A673 (cell line): ENCODE measurements at regions not wholly inside any gene's neighbourhood (a gene's known extent, or its start where the extent isn't known, plus 50 kb on each side); places are given as distances from the start of the nearest gene placed in this dataset.

Experiments used
- BruUV-seq: library from RNA; stranded (reverse); fragments of 400-500 nt; replicated peaks from 2 replicates; lab custom pipeline; 2021; lab: Mats Ljungman, UMichigan
- CTCF ChIA-PET: fragments of 300-600 bp; sonication (Branson Sonifier 250); formaldehyde crosslinking; loops from one replicate; lab custom pipeline; 2022; ENCODE audit warnings: antibody characterized with exemption; lab: Charles Lee
- POLR2A ChIA-PET: fragments of 300-600 bp; sonication (Branson Sonifier 250); formaldehyde crosslinking; loops from one replicate; lab custom pipeline; 2022; ENCODE audit warnings: antibody characterized with exemption; ENCODE audit not compliant: low non-redundant PET; lab: Charles Lee
- DNase-seq: peaks from one replicate; pipeline ENCODE4 v3.0.0-alpha.2; 2015; ENCODE audit warnings: low spot score
- H3K27ac ChIP-seq: fragments of 200-600 bp; sonication (generic); 2 replicates; pipeline ENCODE4 v1.5.1; 2016; ENCODE audit warnings: mixed run types, low read depth, mild to moderate bottlenecking, mixed read lengths, antibody characterized with exemption, low read length; ENCODE audit not compliant: poor library complexity, severe bottlenecking
- H3K27me3 ChIP-seq: fragments of 200-600 bp; sonication (generic); replicated peaks from 2 replicates; pipeline ENCODE4 v1.6.1; 2017; ENCODE audit warnings: mixed run types, low read depth, mild to moderate bottlenecking, mixed read lengths, antibody characterized with exemption, low read length; ENCODE audit not compliant: insufficient read depth, poor library complexity
- H3K36me3 ChIP-seq: fragments of 200-600 bp; sonication (generic); 2 replicates; pipeline ENCODE4 v1.6.1; 2016; ENCODE audit warnings: mixed run types, mild to moderate bottlenecking, mixed read lengths, antibody characterized with exemption, low read length; ENCODE audit not compliant: insufficient read depth, poor library complexity, severe bottlenecking
- H3K4me1 ChIP-seq: fragments of 200-600 bp; sonication (generic); 2 replicates; pipeline ENCODE4 v1.6.1; 2017; ENCODE audit warnings: mixed run types, mild to moderate bottlenecking, mixed read lengths, antibody characterized with exemption, low read length; ENCODE audit not compliant: insufficient read depth, poor library complexity, severe bottlenecking
- H3K4me3 ChIP-seq: fragments of 200-600 bp; sonication (generic); 2 replicates; pipeline ENCODE4 v1.5.1; 2016; ENCODE audit warnings: low read depth, mixed run types, mild to moderate bottlenecking, mixed read lengths, low read length; ENCODE audit not compliant: poor library complexity, severe bottlenecking
- H3K9me3 ChIP-seq: fragments of 200-600 bp; sonication (generic); 2 replicates; pipeline ENCODE4 v1.6.1; 2016; ENCODE audit warnings: mixed run types, low read depth, mild to moderate bottlenecking, mixed read lengths, antibody characterized with exemption, low read length; ENCODE audit not compliant: poor library complexity, severe bottlenecking
- EZH2 ChIP-seq: fragments of 200-600 bp; sonication (generic); IDR thresholded peaks from 2 replicates; pipeline ENCODE4 v1.6.1; 2017; ENCODE audit warnings: borderline replicate concordance, low read depth, mild to moderate bottlenecking, mixed read lengths, antibody characterized with exemption, low read length; ENCODE audit not compliant: poor library complexity, severe bottlenecking
- intact Hi-C: fragments of 100-400 bp; cut with micrococcal nuclease; formaldehyde crosslinking; loops from one replicate; pipeline ENCODE4 v1.10.0; 2022; ENCODE audit not compliant: unreplicated experiment
- TF ChIP-seq, protein P1 (sequence below): fragments of 300-800, 200-600 bp; sonication (generic); conservative IDR thresholded peaks from 2 replicates; pipeline ENCODE4 v1.5.1; 2017; ENCODE audit warnings: low read depth, mild to moderate bottlenecking, antibody characterized with exemption, low read length, moderate library complexity, mixed read lengths

GRCh38 chr1:5650283-5651026 lies 341.8 kb downstream of the NPHP4 start:
- BruUV-seq: no TSS peak
- no peak for TF ChIP-seq EZH2
- TF ChIP-seq, protein P1, sequence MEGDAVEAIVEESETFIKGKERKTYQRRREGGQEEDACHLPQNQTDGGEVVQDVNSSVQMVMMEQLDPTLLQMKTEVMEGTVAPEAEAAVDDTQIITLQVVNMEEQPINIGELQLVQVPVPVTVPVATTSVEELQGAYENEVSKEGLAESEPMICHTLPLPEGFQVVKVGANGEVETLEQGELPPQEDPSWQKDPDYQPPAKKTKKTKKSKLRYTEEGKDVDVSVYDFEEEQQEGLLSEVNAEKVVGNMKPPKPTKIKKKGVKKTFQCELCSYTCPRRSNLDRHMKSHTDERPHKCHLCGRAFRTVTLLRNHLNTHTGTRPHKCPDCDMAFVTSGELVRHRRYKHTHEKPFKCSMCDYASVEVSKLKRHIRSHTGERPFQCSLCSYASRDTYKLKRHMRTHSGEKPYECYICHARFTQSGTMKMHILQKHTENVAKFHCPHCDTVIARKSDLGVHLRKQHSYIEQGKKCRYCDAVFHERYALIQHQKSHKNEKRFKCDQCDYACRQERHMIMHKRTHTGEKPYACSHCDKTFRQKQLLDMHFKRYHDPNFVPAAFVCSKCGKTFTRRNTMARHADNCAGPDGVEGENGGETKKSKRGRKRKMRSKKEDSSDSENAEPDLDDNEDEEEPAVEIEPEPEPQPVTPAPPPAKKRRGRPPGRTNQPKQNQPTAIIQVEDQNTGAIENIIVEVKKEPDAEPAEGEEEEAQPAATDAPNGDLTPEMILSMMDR: no peak
- DNase-seq: no peak
- H3K9me3 ChIP-seq: no peaks in the 10 kb centered on the region
- POLR2A ChIA-PET: no interaction called here
- intact Hi-C loops: no loop called here
- H3K36me3 ChIP-seq: no peaks in the 10 kb centered on the region
- CTCF ChIA-PET: no interaction called here
- H3K27me3 ChIP-seq: peaks cover 25% of the 10 kb centered on the region
- H3K4me1 ChIP-seq: no peaks in the 10 kb centered on the region
- H3K27ac ChIP-seq: no peak overlapping the region
- no peak overlapping the region for H3K4me3 ChIP-seq

DNA sequence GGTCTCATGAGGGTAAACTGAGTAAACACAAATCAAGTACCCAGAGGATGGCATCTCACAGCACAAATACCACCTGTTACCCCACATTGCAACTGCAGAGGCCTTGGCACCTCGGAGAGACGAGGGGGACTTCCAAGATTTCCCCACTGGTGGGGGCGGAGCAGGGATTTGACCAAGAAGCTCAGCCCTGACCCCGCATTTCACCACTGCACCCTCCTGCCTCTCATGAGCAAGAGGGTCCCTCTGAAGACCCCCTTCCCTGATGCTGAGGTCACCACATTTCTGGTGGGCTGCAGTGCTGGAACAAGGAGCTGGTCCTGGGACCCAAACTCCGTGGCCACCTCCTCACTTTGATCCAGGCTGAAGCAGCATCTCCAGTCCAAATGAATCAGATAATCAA lies 342.4 kb downstream of the NPHP4 start:
- POLR2A ChIA-PET: no interaction called here
- TF ChIP-seq, protein P1: no peak
- TF ChIP-seq EZH2: no peak
- no TSS peak for BruUV-seq
- Histone ChIP-seq H3K27me3 (peaks cover 25% of the 10 kb centered on the region), H3K27ac (no peak overlapping the region), H3K4me1 (no peaks in the 10 kb centered on the region), H3K9me3 (no peaks in the 10 kb centered on the region), H3K36me3 (no peaks in the 10 kb centered on the region), H3K4me3 (no peak overlapping the region)
- intact Hi-C loops: no loop called here
- DNase-seq: no peak
- CTCF ChIA-PET: no interaction called here

GRCh38 chr1:5649166-5649551 lies 343.1 kb downstream of the NPHP4 start:
- H3K27me3 ChIP-seq: peaks cover 25% of the 10 kb centered on the region
- no peak overlapping the region for H3K27ac ChIP-seq
- intact Hi-C loops: no loop called here
- no peaks in the 10 kb centered on the region for H3K36me3 ChIP-seq
- no peak for TF ChIP-seq EZH2
- TF ChIP-seq, protein P1: no peak
- DNase-seq: no peak
- no peaks in the 10 kb centered on the region for H3K9me3 ChIP-seq
- H3K4me1 ChIP-seq: no peaks in the 10 kb centered on the region
- BruUV-seq: no TSS peak
- ChIA-PET POLR2A (no interaction called here), CTCF (no interaction called here)
- no peak overlapping the region for H3K4me3 ChIP-seq
